IMR-90 (cell line): ENCODE measurements at regions not wholly inside any gene's neighbourhood (a gene's known extent, or its start where the extent isn't known, plus 50 kb on each side); places are given as distances from the start of the nearest gene placed in this dataset.

Experiments
- ATAC-seq: fragments of 200-7000 bp; cut with Tn5 transposase; 2 replicates; pipeline ENCODE4 v1.9.1; 2020; ENCODE audit warnings: low read depth, mild to moderate bottlenecking, moderate library complexity
- BruUV-seq: library from RNA; stranded (reverse); fragments of 400-500 nt; replicated peaks from 2 replicates; lab custom pipeline; 2021; lab: Mats Ljungman, UMichigan
- CTCF ChIA-PET: fragments of 300-600 bp; formaldehyde crosslinking; extraction: SDS; loops from one replicate; lab custom pipeline; 2021; ENCODE audit warnings: antibody characterized with exemption; lab: Yijun Ruan, JAX
- POLR2A ChIA-PET: fragments of 300-600 bp; sonication (Branson Sonifier 250); formaldehyde crosslinking; loops from one replicate; lab custom pipeline; 2022; ENCODE audit warnings: antibody characterized with exemption; ENCODE audit not compliant: unreplicated experiment; lab: Charles Lee
- DNase-seq: peaks from one replicate; pipeline ENCODE4 v3.0.0; 2013
- H2AFZ ChIP-seq: replicated peaks from 2 replicates; pipeline ENCODE3; 2013; ENCODE audit warnings: low read length, mild to moderate bottlenecking; ENCODE audit not compliant: poor library complexity
- H2AK5ac ChIP-seq: 2 replicates; pipeline ENCODE4 v1.6.1; 2013; ENCODE audit warnings: low read depth, low read length, inconsistent platforms
- H2AK9ac ChIP-seq: replicated peaks from 2 replicates; pipeline ENCODE3; 2013; ENCODE audit warnings: mild to moderate bottlenecking, low read depth, low read length, moderate library complexity; ENCODE audit not compliant: poor library complexity
- H2BK120ac ChIP-seq: 2 replicates; pipeline ENCODE4 v1.6.1; 2013; ENCODE audit warnings: low read depth, low read length, inconsistent platforms
- H2BK15ac ChIP-seq: 3 replicates; pipeline ENCODE4 v1.6.1; 2013; ENCODE audit warnings: low read depth, low read length, inconsistent platforms
- H2BK20ac ChIP-seq: 2 replicates; pipeline ENCODE4 v1.6.1; 2013; ENCODE audit warnings: low read depth, mild to moderate bottlenecking, inconsistent platforms, low read length, moderate library complexity
- H2BK5ac ChIP-seq: 2 replicates; pipeline ENCODE4 v1.6.1; 2013; ENCODE audit warnings: mild to moderate bottlenecking, low read depth, low read length, inconsistent platforms; ENCODE audit not compliant: poor library complexity, severe bottlenecking
- H3K14ac ChIP-seq: replicated peaks from 2 replicates; pipeline ENCODE4 v1.6.1; 2013; ENCODE audit warnings: low read depth, low read length, inconsistent platforms
- H3K18ac ChIP-seq: 2 replicates; pipeline ENCODE4 v1.6.1; 2013; ENCODE audit warnings: low read depth, low read length, control low read depth
- H3K23ac ChIP-seq: 2 replicates; pipeline ENCODE4 v1.6.1; 2013; ENCODE audit warnings: low read depth, low read length, inconsistent platforms
- H3K27ac ChIP-seq: 2 replicates; pipeline ENCODE4 v1.5.1; 2013; ENCODE audit warnings: mild to moderate bottlenecking, control low read depth, low read length; ENCODE audit not compliant: insufficient read depth
- H3K27me3 ChIP-seq: 2 replicates; pipeline ENCODE4 v1.6.1; 2013; ENCODE audit warnings: low read length; ENCODE audit not compliant: control insufficient read depth, insufficient read depth
- H3K36me3 ChIP-seq: 2 replicates; pipeline ENCODE4 v1.6.1; 2013; ENCODE audit warnings: low read length, mixed read lengths; ENCODE audit not compliant: control insufficient read depth, insufficient read depth
- H3K4ac ChIP-seq: 2 replicates; pipeline ENCODE4 v1.6.1; 2013; ENCODE audit warnings: low read depth, low read length, inconsistent platforms
- H3K4me1 ChIP-seq: 2 replicates; pipeline ENCODE4 v1.6.1; 2013; ENCODE audit warnings: low read length, mixed read lengths; ENCODE audit not compliant: control insufficient read depth, insufficient read depth
- H3K4me2 ChIP-seq: 2 replicates; pipeline ENCODE4 v1.6.1; 2013; ENCODE audit warnings: low read depth, mild to moderate bottlenecking, control low read depth, low read length, moderate library complexity
- H3K4me3 ChIP-seq: 2 replicates; pipeline ENCODE4 v1.5.1; 2013; ENCODE audit warnings: low read depth, mild to moderate bottlenecking, control low read depth, low read length, moderate library complexity; ENCODE audit not compliant: insufficient read depth
- H3K56ac ChIP-seq: 2 replicates; pipeline ENCODE4 v1.6.1; 2013; ENCODE audit warnings: low read length, inconsistent platforms; ENCODE audit not compliant: insufficient read depth; ENCODE audit errors: extremely low read depth
- H3K79me1 ChIP-seq, 2 experiments: 2 replicates each; pipeline ENCODE4 v1.6.1; 2013; ENCODE audit warnings: low read length in 2 of 2, inconsistent platforms in 1 of 2, low read depth in 1 of 2
- H3K9ac ChIP-seq: 2 replicates; pipeline ENCODE4 v1.6.1; 2013; ENCODE audit warnings: low read depth, low read length, control low read depth
- H3K9me1 ChIP-seq: 2 replicates; pipeline ENCODE4 v1.6.1; 2013; ENCODE audit warnings: low read length, inconsistent platforms; ENCODE audit not compliant: insufficient read depth
- H3K9me3 ChIP-seq: 2 replicates; pipeline ENCODE4 v1.6.1; 2013; ENCODE audit warnings: low read length; ENCODE audit not compliant: control insufficient read depth, insufficient read depth
- H4K20me1 ChIP-seq: 2 replicates; pipeline ENCODE4 v1.6.1; 2013; ENCODE audit warnings: low read length, inconsistent platforms; ENCODE audit not compliant: insufficient read depth
- H4K5ac ChIP-seq: 2 replicates; pipeline ENCODE4 v1.6.1; 2013; ENCODE audit warnings: mild to moderate bottlenecking, low read depth, low read length, control low read depth
- H4K8ac ChIP-seq, 2 experiments: 2 replicates each; pipeline ENCODE4 v1.6.1; 2013; ENCODE audit warnings: low read depth in 2 of 2, low read length in 2 of 2, control low read depth in 1 of 2, inconsistent platforms in 1 of 2
- H4K91ac ChIP-seq: 2 replicates; pipeline ENCODE4 v1.6.1; 2013; ENCODE audit warnings: low read depth, low read length, inconsistent platforms; ENCODE audit not compliant: insufficient read depth
- CEBPB ChIP-seq: IDR thresholded peaks from 2 replicates; pipeline ENCODE4 v1.6.1; 2012; ENCODE audit warnings: low read depth, low read length, improper control_type of control experiment
- CHD1 ChIP-seq: IDR thresholded peaks from 2 replicates; pipeline ENCODE4 v1.6.1; 2012; ENCODE audit warnings: low read depth, low read length, improper control_type of control experiment
- CTCF ChIP-seq: conservative IDR thresholded peaks from 2 replicates; pipeline ENCODE4 v1.5.1; 2012; ENCODE audit warnings: mild to moderate bottlenecking, low read depth, low read length, improper control_type of control experiment
- ELK1 ChIP-seq: fragments of 150-350 bp; IDR thresholded peaks from 2 replicates; pipeline ENCODE4 v1.6.1; 2016; ENCODE audit warnings: low read depth, mild to moderate bottlenecking, low read length, moderate library complexity, borderline replicate concordance
- FOS ChIP-seq: fragments of 150-350 bp; IDR thresholded peaks from 2 replicates; pipeline ENCODE4 v1.6.1; 2016; ENCODE audit warnings: low read depth, low read length
- MAFK ChIP-seq: IDR thresholded peaks from 2 replicates; pipeline ENCODE4 v1.6.1; 2012; ENCODE audit warnings: low read depth, low read length, improper control_type of control experiment
- MAZ ChIP-seq: IDR thresholded peaks from 2 replicates; pipeline ENCODE4 v1.6.1; 2012; ENCODE audit warnings: low read depth, mild to moderate bottlenecking, low read length, improper control_type of control experiment, moderate library complexity, borderline replicate concordance
- MXI1 ChIP-seq: IDR thresholded peaks from 2 replicates; pipeline ENCODE4 v1.6.1; 2012; ENCODE audit warnings: low read depth, mild to moderate bottlenecking, low read length, moderate library complexity, borderline replicate concordance
- POLR2A ChIP-seq: IDR thresholded peaks from 2 replicates; pipeline ENCODE4 v1.6.1; 2012; ENCODE audit warnings: mild to moderate bottlenecking, low read depth, low read length
- RAD21 ChIP-seq: IDR thresholded peaks from 2 replicates; pipeline ENCODE4 v1.6.1; 2012; ENCODE audit warnings: low read length, improper control_type of control experiment
- RCOR1 ChIP-seq: IDR thresholded peaks from 2 replicates; pipeline ENCODE4 v1.6.1; 2012; ENCODE audit warnings: mild to moderate bottlenecking, low read length, improper control_type of control experiment; ENCODE audit not compliant: insufficient replicate concordance
- RFX5 ChIP-seq: IDR thresholded peaks from 2 replicates; pipeline ENCODE4 v1.8.0; 2012; ENCODE audit warnings: low read depth, mild to moderate bottlenecking, low read length, moderate library complexity
- SMC3 ChIP-seq: fragments of 150-350 bp; IDR thresholded peaks from 2 replicates; pipeline ENCODE4 v1.6.1; 2016; ENCODE audit warnings: low read depth, mild to moderate bottlenecking, antibody characterized with exemption, low read length, moderate library complexity
- USF2 ChIP-seq: fragments of 150-350 bp; IDR thresholded peaks from 2 replicates; pipeline ENCODE4 v1.6.1; 2017; ENCODE audit warnings: mild to moderate bottlenecking, antibody characterized with exemption, low read length, low read depth
- WGBS, 2 experiments: methylation state at CpG; one replicate each; pipeline versions ENCODE4 v1.1.5 to v1.1.7; 2013; ENCODE audit warnings: missing lambda C conversion rate in 2 of 2; ENCODE audit not compliant: insufficient read length in 1 of 2; ENCODE audit errors: extremely low coverage in 2 of 2; 5-methylcytosine and 5-hydroxymethylcytosine counted together
- dilution Hi-C: fragments of 300-500 bp; cut with HindIII; formaldehyde crosslinking; loops from one replicate; pipeline ENCODE4 v1.14.3; 2018; ENCODE audit warnings: low sequenced_read_pairs; ENCODE audit not compliant: unreplicated experiment
- in situ Hi-C: fragments of 300-500 bp; cut with MboI; formaldehyde crosslinking; loops from 3 replicates; pipeline ENCODE4 v1.14.3; 2019; ENCODE audit warnings: low sequenced_read_pairs, inconsistent platforms, mixed read lengths
- intact Hi-C: fragments of 100-400 bp; cut with micrococcal nuclease; formaldehyde crosslinking; loops from 2 replicates; pipeline ENCODE4 v1.10.0; 2022

- Histone ChIP-seq H3K9me1 (no peaks in the 10 kb centered on the region), H2BK5ac (no peak overlapping the region), H2AFZ (no peak overlapping the region), H3K27me3 (no peaks in the 10 kb centered on the region), H2BK120ac (no peak overlapping the region), H4K91ac (no peak overlapping the region), H3K14ac (no peak overlapping the region), H3K27ac (no peak overlapping the region), H2BK15ac (no peak overlapping the region), H3K36me3 (no peaks in the 10 kb centered on the region), H4K8ac (no peak overlapping the region), H3K9ac (no peak overlapping the region), H4K20me1 (no peaks in the 10 kb centered on the region), H3K79me1 (no peaks in the 10 kb centered on the region), H3K18ac (no peak overlapping the region), H2AK9ac (no peak overlapping the region), H3K9me3 (peaks cover 23% of the 10 kb centered on the region), H3K4me3 (no peak overlapping the region), H2AK5ac (no peak overlapping the region), H3K56ac (no peak overlapping the region), H3K23ac (no peak overlapping the region), H3K4ac (no peak overlapping the region), H4K5ac (no peak overlapping the region), H3K4me2 (no peak overlapping the region), H2BK20ac (no peak overlapping the region), H3K4me1 (no peaks in the 10 kb centered on the region)
- dilution Hi-C loops: no loop called here
- WGBS, 2 experiments: 36% methylated on average over 2 of the region's 2 CpGs; no CpG with 5 or more reads in 1 of the 2 experiments
- ATAC-seq (no peak), DNase-seq (no peak)
- no TSS peak for BruUV-seq
- ChIA-PET CTCF (no interaction called here), POLR2A (no interaction called here)
- in situ Hi-C loops: no loop called here
- no peak for TF ChIP-seq RFX5
- no peak for TF ChIP-seq POLR2A
- no peak for TF ChIP-seq ELK1
- no peak for TF ChIP-seq CEBPB
- TF ChIP-seq RCOR1: no peak
- TF ChIP-seq RAD21: no peak
- no peak for TF ChIP-seq USF2
- no peak for TF ChIP-seq MAZ
- TF ChIP-seq MXI1: no peak
- no peak for TF ChIP-seq CHD1
- TF ChIP-seq FOS: no peak
- no peak for TF ChIP-seq CTCF
- no peak for TF ChIP-seq SMC3
- TF ChIP-seq MAFK: no peak
- intact Hi-C loops: no loop called here
Measured at GRCh38 chrX:1904663-1905218, 289.9 kb downstream of the ASMT start.
